Endothelial cell (in vitro differentiated cells): ENCODE measurements at regions not wholly inside any gene's neighbourhood (a gene's known extent, or its start where the extent isn't known, plus 50 kb on each side); places are given as distances from the start of the nearest gene placed in this dataset.

Experiments
- DNase-seq: peaks from one replicate; pipeline ENCODE4 v3.0.0; 2021; ENCODE audit warnings: low spot score
- H3K27ac Mint-ChIP-seq: one replicate; pipeline ENCODE4 v1.8.0; 2021; ENCODE audit warnings: mixed read lengths, inconsistent platforms; ENCODE audit not compliant: unreplicated experiment
- H3K27me3 Mint-ChIP-seq: one replicate; pipeline ENCODE4 v1.8.0; 2021; ENCODE audit warnings: mild to moderate bottlenecking, moderate library complexity, mixed read lengths, inconsistent platforms; ENCODE audit not compliant: unreplicated experiment
- H3K36me3 Mint-ChIP-seq: one replicate; pipeline ENCODE4 v1.8.0; 2021; ENCODE audit warnings: mild to moderate bottlenecking, low read depth, mixed read lengths, inconsistent platforms; ENCODE audit not compliant: unreplicated experiment
- H3K4me1 Mint-ChIP-seq: one replicate; pipeline ENCODE4 v1.8.0; 2021; ENCODE audit warnings: mild to moderate bottlenecking, mixed read lengths, inconsistent platforms; ENCODE audit not compliant: unreplicated experiment
- H3K4me3 Mint-ChIP-seq: one replicate; pipeline ENCODE4 v1.8.0; 2021; ENCODE audit warnings: mild to moderate bottlenecking, mixed read lengths, inconsistent platforms; ENCODE audit not compliant: unreplicated experiment
- H3K9me3 Mint-ChIP-seq: one replicate; pipeline ENCODE4 v1.8.0; 2021; ENCODE audit warnings: mixed read lengths, inconsistent platforms; ENCODE audit not compliant: unreplicated experiment
- TF ChIP-seq, protein P1 (sequence below): fragments of 200-600 bp; sonication (generic); IDR thresholded peaks from one replicate; pipeline ENCODE4 v1.5.0; 2021; ENCODE audit warnings: antibody characterized with exemption; ENCODE audit not compliant: unreplicated experiment

DNA sequence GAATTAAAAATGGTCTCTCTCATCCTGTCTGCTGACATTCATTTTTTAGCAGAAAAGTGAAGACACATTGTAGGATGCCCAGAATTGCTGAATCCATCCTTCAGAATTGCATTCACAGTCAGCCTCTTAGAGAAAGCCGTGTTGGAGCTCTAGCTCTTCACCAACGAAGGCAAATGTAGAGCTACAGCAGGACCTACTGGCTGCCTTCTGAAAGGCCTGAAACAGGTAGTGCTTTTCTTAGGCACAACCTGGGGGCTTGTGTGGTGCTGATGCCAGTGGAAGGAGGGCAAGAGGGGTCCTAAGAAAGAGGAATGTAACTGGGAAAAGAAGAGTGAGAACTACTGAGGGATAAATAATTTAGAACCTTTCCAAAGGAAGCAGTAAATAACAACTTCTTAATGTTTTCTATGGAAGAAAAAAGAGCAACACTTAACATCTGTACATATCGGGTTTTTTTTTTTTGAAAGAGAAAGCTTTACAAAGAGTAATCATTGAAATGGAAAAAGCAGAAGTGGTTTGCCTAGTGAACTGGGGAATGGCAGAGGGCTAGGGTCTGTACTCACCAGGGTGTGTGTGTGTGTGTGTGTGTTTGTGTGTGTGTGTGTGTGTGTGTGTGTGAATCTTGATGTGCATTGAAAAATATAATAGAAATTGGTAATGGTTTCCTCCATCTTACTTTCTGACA, 297.8 kb downstream of the SATB1 start:
- H3K4me1 Mint-ChIP-seq: peaks cover 30% of the 10 kb centered on the region
- TF ChIP-seq, protein P1, sequence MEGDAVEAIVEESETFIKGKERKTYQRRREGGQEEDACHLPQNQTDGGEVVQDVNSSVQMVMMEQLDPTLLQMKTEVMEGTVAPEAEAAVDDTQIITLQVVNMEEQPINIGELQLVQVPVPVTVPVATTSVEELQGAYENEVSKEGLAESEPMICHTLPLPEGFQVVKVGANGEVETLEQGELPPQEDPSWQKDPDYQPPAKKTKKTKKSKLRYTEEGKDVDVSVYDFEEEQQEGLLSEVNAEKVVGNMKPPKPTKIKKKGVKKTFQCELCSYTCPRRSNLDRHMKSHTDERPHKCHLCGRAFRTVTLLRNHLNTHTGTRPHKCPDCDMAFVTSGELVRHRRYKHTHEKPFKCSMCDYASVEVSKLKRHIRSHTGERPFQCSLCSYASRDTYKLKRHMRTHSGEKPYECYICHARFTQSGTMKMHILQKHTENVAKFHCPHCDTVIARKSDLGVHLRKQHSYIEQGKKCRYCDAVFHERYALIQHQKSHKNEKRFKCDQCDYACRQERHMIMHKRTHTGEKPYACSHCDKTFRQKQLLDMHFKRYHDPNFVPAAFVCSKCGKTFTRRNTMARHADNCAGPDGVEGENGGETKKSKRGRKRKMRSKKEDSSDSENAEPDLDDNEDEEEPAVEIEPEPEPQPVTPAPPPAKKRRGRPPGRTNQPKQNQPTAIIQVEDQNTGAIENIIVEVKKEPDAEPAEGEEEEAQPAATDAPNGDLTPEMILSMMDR: no peak
- no peaks in the 10 kb centered on the region for H3K36me3 Mint-ChIP-seq
- H3K27ac Mint-ChIP-seq: no peak overlapping the region
- H3K9me3 Mint-ChIP-seq: no peaks in the 10 kb centered on the region
- DNase-seq: no peak
- no peaks in the 10 kb centered on the region for H3K27me3 Mint-ChIP-seq
- no peak overlapping the region for H3K4me3 Mint-ChIP-seq

DNA sequence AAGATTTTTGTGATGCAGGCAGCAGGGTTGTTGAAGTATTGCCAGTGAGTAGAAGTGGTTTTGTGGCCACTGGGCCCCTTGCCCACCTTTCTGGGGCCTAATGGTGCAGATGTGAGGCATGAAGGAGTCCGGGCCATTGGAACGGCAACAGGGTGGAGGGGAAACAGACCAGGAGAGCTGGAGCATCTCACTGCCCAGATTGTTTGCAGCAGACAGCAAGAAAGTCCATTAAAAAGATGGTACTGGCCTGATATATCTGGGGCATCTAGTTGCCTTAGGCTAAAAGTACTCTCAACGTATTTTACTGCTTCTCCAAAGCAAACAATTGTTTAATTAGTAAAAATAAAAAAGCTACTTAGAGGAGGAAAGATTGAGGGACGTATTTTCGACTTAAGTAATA, 298.4 kb downstream of the SATB1 start:
- H3K27ac Mint-ChIP-seq: no peak overlapping the region
- H3K4me3 Mint-ChIP-seq: no peak overlapping the region

DNA sequence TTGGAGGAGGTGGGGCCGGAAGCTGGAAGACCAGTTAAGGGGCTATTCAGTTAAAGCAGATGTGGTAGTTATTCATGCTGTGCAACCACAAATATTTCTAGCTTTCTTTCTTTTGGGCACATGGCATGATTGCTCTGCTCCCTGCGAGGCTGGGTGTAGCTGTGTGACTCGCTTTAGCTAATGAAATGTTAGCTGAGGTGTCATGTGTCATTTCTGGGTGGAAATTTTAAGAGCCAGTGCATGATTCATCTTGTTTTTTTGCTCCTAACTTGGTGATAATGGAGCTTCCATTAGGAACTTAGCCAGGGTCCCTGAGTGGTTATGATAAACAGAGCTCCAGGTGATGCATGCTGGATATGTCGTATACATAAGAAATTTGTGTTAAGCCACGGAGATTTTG, 300.6 kb downstream of the SATB1 start:
- H3K27ac Mint-ChIP-seq: no peak overlapping the region
- no peak overlapping the region for H3K4me3 Mint-ChIP-seq
- no peaks in the 10 kb centered on the region for H3K9me3 Mint-ChIP-seq
- DNase-seq: no peak
- H3K27me3 Mint-ChIP-seq: no peaks in the 10 kb centered on the region
- H3K36me3 Mint-ChIP-seq: no peaks in the 10 kb centered on the region
- H3K4me1 Mint-ChIP-seq: peaks cover 30% of the 10 kb centered on the region
- TF ChIP-seq, protein P1: no peak

More for the DNA sequence above, 298.4 kb downstream of the SATB1 start:
- Mint-ChIP-seq H3K36me3 (no peaks in the 10 kb centered on the region), H3K9me3 (no peaks in the 10 kb centered on the region), H3K27me3 (no peaks in the 10 kb centered on the region), H3K4me1 (peaks cover 30% of the 10 kb centered on the region)
- no peak for DNase-seq
- TF ChIP-seq, protein P1: no peak

DNA sequence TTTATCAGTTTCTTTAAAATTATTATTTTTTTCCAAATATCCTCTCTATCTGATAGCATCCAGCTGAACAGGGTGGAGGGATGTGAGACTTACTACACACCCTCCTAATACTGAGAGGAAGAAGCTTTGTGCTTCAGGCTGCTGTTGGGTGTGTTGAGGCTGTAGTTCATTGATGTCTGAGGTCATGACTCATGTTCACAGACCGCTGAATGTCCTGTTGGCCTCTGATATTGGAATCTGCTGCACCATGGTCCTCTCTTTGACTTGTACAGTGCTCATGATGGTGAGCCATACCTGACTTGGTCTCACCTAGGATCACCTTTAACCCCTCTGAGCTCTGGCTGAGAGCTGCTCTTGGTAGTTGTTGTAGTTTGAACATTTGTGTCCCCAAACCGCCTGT, 302.9 kb downstream of the SATB1 start:
- Mint-ChIP-seq H3K4me1 (peaks cover 12% of the 10 kb centered on the region), H3K4me3 (no peak overlapping the region), H3K9me3 (no peaks in the 10 kb centered on the region), H3K27me3 (no peaks in the 10 kb centered on the region), H3K36me3 (no peaks in the 10 kb centered on the region), H3K27ac (no peak overlapping the region)
- no peak for DNase-seq
- TF ChIP-seq, protein P1: no peak

DNA sequence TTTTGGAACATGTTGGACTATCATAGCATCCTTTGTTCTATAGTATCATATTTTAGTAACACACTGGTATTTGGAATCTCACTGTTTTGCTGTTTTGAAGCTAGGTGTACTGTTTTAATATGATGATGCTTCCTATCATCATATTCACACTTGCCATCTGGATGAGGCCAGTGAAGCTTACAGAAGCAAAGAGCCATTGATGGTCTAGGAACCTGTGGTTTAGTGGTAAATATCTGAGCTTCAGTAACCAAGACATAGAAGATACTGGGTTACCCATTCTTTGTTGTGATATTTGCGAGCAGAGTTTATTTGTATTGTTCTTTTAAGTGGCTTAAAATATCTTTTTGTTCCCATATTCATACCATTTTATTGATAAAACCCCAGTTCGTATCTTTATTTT, 304.1 kb downstream of the SATB1 start:
- Mint-ChIP-seq H3K36me3 (no peaks in the 10 kb centered on the region), H3K4me3 (no peak overlapping the region), H3K27ac (no peak overlapping the region), H3K9me3 (no peaks in the 10 kb centered on the region), H3K4me1 (peaks cover under 1% of the 10 kb centered on the region), H3K27me3 (no peaks in the 10 kb centered on the region)
- DNase-seq: no peak
- TF ChIP-seq, protein P1: no peak
